ENCODE measurements at regions not wholly inside any gene's neighbourhood (a gene's known extent, or its start where the extent isn't known, plus 50 kb on each side); places are given as distances from the start of the nearest gene placed in this dataset.

DNA sequence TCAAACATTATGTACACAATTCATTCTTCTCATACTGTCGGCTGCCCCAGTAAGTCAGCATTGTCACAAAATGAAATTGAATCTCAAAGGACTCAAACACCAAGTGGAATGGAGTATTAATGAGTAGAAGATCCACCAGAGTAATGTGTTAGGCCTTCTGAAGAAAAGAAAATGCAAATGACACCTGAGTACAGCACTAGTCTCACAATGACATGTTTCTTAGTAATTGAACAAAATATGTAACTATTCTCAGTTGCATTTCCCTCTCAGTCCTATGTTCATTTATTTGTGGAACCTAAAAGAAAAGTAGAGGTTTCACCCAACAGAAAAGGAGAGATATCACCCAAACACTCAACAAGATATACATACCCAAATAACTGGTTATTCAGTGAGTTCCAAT, 283.9 kb upstream of the THBS1 start:
- TF ChIP-seq, protein P1, sequence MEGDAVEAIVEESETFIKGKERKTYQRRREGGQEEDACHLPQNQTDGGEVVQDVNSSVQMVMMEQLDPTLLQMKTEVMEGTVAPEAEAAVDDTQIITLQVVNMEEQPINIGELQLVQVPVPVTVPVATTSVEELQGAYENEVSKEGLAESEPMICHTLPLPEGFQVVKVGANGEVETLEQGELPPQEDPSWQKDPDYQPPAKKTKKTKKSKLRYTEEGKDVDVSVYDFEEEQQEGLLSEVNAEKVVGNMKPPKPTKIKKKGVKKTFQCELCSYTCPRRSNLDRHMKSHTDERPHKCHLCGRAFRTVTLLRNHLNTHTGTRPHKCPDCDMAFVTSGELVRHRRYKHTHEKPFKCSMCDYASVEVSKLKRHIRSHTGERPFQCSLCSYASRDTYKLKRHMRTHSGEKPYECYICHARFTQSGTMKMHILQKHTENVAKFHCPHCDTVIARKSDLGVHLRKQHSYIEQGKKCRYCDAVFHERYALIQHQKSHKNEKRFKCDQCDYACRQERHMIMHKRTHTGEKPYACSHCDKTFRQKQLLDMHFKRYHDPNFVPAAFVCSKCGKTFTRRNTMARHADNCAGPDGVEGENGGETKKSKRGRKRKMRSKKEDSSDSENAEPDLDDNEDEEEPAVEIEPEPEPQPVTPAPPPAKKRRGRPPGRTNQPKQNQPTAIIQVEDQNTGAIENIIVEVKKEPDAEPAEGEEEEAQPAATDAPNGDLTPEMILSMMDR (IDR thresholded peaks at IDR 0.05 in 4 of 5, conservative IDR thresholded peaks at IDR 0.05 in 1 of 5): no peak
- no peak for TF ChIP-seq POLR2A (IDR thresholded peaks at IDR 0.05)
